IMR-90 (cell line): ENCODE measurements at regions not wholly inside any gene's neighbourhood (a gene's known extent, or its start where the extent isn't known, plus 50 kb on each side); places are given as distances from the start of the nearest gene placed in this dataset.

ENCODE experiments used
- ATAC-seq: fragments of 200-7000 bp; cut with Tn5 transposase; 2 replicates; pipeline ENCODE4 v1.9.1; 2020; ENCODE audit warnings: low read depth, mild to moderate bottlenecking, moderate library complexity
- BruUV-seq: library from RNA; stranded (reverse); fragments of 400-500 nt; replicated peaks from 2 replicates; lab custom pipeline; 2021; lab: Mats Ljungman, UMichigan
- CTCF ChIA-PET: fragments of 300-600 bp; formaldehyde crosslinking; extraction: SDS; loops from one replicate; lab custom pipeline; 2021; ENCODE audit warnings: antibody characterized with exemption; lab: Yijun Ruan, JAX
- POLR2A ChIA-PET: fragments of 300-600 bp; sonication (Branson Sonifier 250); formaldehyde crosslinking; loops from one replicate; lab custom pipeline; 2022; ENCODE audit warnings: antibody characterized with exemption; ENCODE audit not compliant: unreplicated experiment; lab: Charles Lee
- DNase-seq: peaks from one replicate; pipeline ENCODE4 v3.0.0; 2013
- H2AFZ ChIP-seq: replicated peaks from 2 replicates; pipeline ENCODE3; 2013; ENCODE audit warnings: low read length, mild to moderate bottlenecking; ENCODE audit not compliant: poor library complexity
- H2AK5ac ChIP-seq: 2 replicates; pipeline ENCODE4 v1.6.1; 2013; ENCODE audit warnings: low read depth, low read length, inconsistent platforms
- H2AK9ac ChIP-seq: replicated peaks from 2 replicates; pipeline ENCODE3; 2013; ENCODE audit warnings: mild to moderate bottlenecking, low read depth, low read length, moderate library complexity; ENCODE audit not compliant: poor library complexity
- H2BK120ac ChIP-seq: 2 replicates; pipeline ENCODE4 v1.6.1; 2013; ENCODE audit warnings: low read depth, low read length, inconsistent platforms
- H2BK15ac ChIP-seq: 3 replicates; pipeline ENCODE4 v1.6.1; 2013; ENCODE audit warnings: low read depth, low read length, inconsistent platforms
- H2BK20ac ChIP-seq: 2 replicates; pipeline ENCODE4 v1.6.1; 2013; ENCODE audit warnings: low read depth, mild to moderate bottlenecking, inconsistent platforms, low read length, moderate library complexity
- H2BK5ac ChIP-seq: 2 replicates; pipeline ENCODE4 v1.6.1; 2013; ENCODE audit warnings: mild to moderate bottlenecking, low read depth, low read length, inconsistent platforms; ENCODE audit not compliant: poor library complexity, severe bottlenecking
- H3K14ac ChIP-seq: replicated peaks from 2 replicates; pipeline ENCODE4 v1.6.1; 2013; ENCODE audit warnings: low read depth, low read length, inconsistent platforms
- H3K18ac ChIP-seq: 2 replicates; pipeline ENCODE4 v1.6.1; 2013; ENCODE audit warnings: low read depth, low read length, control low read depth
- H3K23ac ChIP-seq: 2 replicates; pipeline ENCODE4 v1.6.1; 2013; ENCODE audit warnings: low read depth, low read length, inconsistent platforms
- H3K27ac ChIP-seq: 2 replicates; pipeline ENCODE4 v1.5.1; 2013; ENCODE audit warnings: mild to moderate bottlenecking, control low read depth, low read length; ENCODE audit not compliant: insufficient read depth
- H3K27me3 ChIP-seq: 2 replicates; pipeline ENCODE4 v1.6.1; 2013; ENCODE audit warnings: low read length; ENCODE audit not compliant: control insufficient read depth, insufficient read depth
- H3K36me3 ChIP-seq: 2 replicates; pipeline ENCODE4 v1.6.1; 2013; ENCODE audit warnings: low read length, mixed read lengths; ENCODE audit not compliant: control insufficient read depth, insufficient read depth
- H3K4ac ChIP-seq: 2 replicates; pipeline ENCODE4 v1.6.1; 2013; ENCODE audit warnings: low read depth, low read length, inconsistent platforms
- H3K4me1 ChIP-seq: 2 replicates; pipeline ENCODE4 v1.6.1; 2013; ENCODE audit warnings: low read length, mixed read lengths; ENCODE audit not compliant: control insufficient read depth, insufficient read depth
- H3K4me2 ChIP-seq: 2 replicates; pipeline ENCODE4 v1.6.1; 2013; ENCODE audit warnings: low read depth, mild to moderate bottlenecking, control low read depth, low read length, moderate library complexity
- H3K4me3 ChIP-seq: 2 replicates; pipeline ENCODE4 v1.5.1; 2013; ENCODE audit warnings: low read depth, mild to moderate bottlenecking, control low read depth, low read length, moderate library complexity; ENCODE audit not compliant: insufficient read depth
- H3K56ac ChIP-seq: 2 replicates; pipeline ENCODE4 v1.6.1; 2013; ENCODE audit warnings: low read length, inconsistent platforms; ENCODE audit not compliant: insufficient read depth; ENCODE audit errors: extremely low read depth
- H3K79me1 ChIP-seq, 2 experiments: 2 replicates each; pipeline ENCODE4 v1.6.1; 2013; ENCODE audit warnings: low read length in 2 of 2, inconsistent platforms in 1 of 2, low read depth in 1 of 2
- H3K9ac ChIP-seq: 2 replicates; pipeline ENCODE4 v1.6.1; 2013; ENCODE audit warnings: low read depth, low read length, control low read depth
- H3K9me1 ChIP-seq: 2 replicates; pipeline ENCODE4 v1.6.1; 2013; ENCODE audit warnings: low read length, inconsistent platforms; ENCODE audit not compliant: insufficient read depth
- H3K9me3 ChIP-seq: 2 replicates; pipeline ENCODE4 v1.6.1; 2013; ENCODE audit warnings: low read length; ENCODE audit not compliant: control insufficient read depth, insufficient read depth
- H4K20me1 ChIP-seq: 2 replicates; pipeline ENCODE4 v1.6.1; 2013; ENCODE audit warnings: low read length, inconsistent platforms; ENCODE audit not compliant: insufficient read depth
- H4K5ac ChIP-seq: 2 replicates; pipeline ENCODE4 v1.6.1; 2013; ENCODE audit warnings: mild to moderate bottlenecking, low read depth, low read length, control low read depth
- H4K8ac ChIP-seq, 2 experiments: 2 replicates each; pipeline ENCODE4 v1.6.1; 2013; ENCODE audit warnings: low read depth in 2 of 2, low read length in 2 of 2, control low read depth in 1 of 2, inconsistent platforms in 1 of 2
- H4K91ac ChIP-seq: 2 replicates; pipeline ENCODE4 v1.6.1; 2013; ENCODE audit warnings: low read depth, low read length, inconsistent platforms; ENCODE audit not compliant: insufficient read depth
- CHD1 ChIP-seq: IDR thresholded peaks from 2 replicates; pipeline ENCODE4 v1.6.1; 2012; ENCODE audit warnings: low read depth, low read length, improper control_type of control experiment
- RFX5 ChIP-seq: IDR thresholded peaks from 2 replicates; pipeline ENCODE4 v1.8.0; 2012; ENCODE audit warnings: low read depth, mild to moderate bottlenecking, low read length, moderate library complexity
- WGBS, 2 experiments: methylation state at CpG; one replicate each; pipeline versions ENCODE4 v1.1.5 to v1.1.7; 2013; ENCODE audit warnings: missing lambda C conversion rate in 2 of 2; ENCODE audit not compliant: insufficient read length in 1 of 2; ENCODE audit errors: extremely low coverage in 2 of 2; 5-methylcytosine and 5-hydroxymethylcytosine counted together
- dilution Hi-C: fragments of 300-500 bp; cut with HindIII; formaldehyde crosslinking; loops from one replicate; pipeline ENCODE4 v1.14.3; 2018; ENCODE audit warnings: low sequenced_read_pairs; ENCODE audit not compliant: unreplicated experiment
- in situ Hi-C: fragments of 300-500 bp; cut with MboI; formaldehyde crosslinking; loops from 3 replicates; pipeline ENCODE4 v1.14.3; 2019; ENCODE audit warnings: low sequenced_read_pairs, inconsistent platforms, mixed read lengths
- intact Hi-C: fragments of 100-400 bp; cut with micrococcal nuclease; formaldehyde crosslinking; loops from 2 replicates; pipeline ENCODE4 v1.10.0; 2022

DNA sequence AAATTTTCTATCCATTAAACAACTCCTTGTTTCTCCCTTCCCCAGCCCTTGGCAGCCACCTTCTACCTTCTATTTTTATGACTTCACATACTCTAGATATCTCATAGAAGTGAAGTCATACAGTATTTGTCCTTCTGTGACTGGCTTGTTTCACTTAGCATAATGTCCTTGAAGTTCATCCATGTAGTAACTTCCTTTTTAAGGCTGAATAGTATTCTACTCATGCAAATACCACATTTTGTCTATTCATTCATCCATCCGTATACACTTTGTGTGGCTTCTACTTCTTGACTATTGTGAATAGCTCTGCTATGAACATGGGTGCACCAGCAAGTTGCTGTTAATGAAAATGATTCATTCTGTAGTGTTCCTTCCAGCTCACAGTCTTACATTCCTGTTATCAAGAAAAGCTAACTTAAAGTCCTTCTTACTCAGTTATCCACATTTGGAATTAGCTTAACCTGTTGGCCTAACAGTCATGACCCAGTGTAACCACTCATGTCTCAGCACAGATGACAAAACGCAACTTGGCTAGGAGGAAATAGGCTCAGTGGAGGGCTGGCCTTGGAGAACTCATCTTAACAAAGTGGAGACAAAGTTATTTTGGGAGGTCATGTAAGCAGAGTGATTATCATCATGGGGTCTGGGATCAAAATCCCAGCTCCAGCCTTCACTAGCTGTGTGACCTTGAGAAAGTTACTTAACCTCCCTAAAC lies 129.7 kb upstream of the MAP3K1 start:
- in situ Hi-C loops = no loop called here
- WGBS, 2 experiments = no CpG with 5 or more reads among the region's 2 CpGs

More for the DNA sequence above, 129.7 kb upstream of the MAP3K1 start:
- Histone ChIP-seq H4K8ac (no peak overlapping the region), H2BK120ac (no peak overlapping the region), H3K4me1 (peaks cover 7% of the 10 kb centered on the region; the same call in 1 of the 2 replicates), H3K27me3 (no peaks in the 10 kb centered on the region), H2BK20ac (no peak overlapping the region), H3K56ac (no peak overlapping the region), H2BK5ac (no peak overlapping the region), H3K9me1 (peaks cover 6% of the 10 kb centered on the region), H2AFZ (no peak overlapping the region), H3K14ac (0 out of 2 replicates have a peak overlapping the region, but pooled peaks have one; percentile 27), H3K9ac (no peak overlapping the region), H3K4me3 (no peak overlapping the region), H2AK9ac (no peak overlapping the region), H4K91ac (no peak overlapping the region), H3K18ac (no peak overlapping the region), H4K20me1 (no peaks in the 10 kb centered on the region), H3K23ac (no peak overlapping the region), H3K4ac (no peak overlapping the region), H3K9me3 (no peaks in the 10 kb centered on the region), H3K27ac (no peak overlapping the region), H3K4me2 (no peak overlapping the region), H2AK5ac (peak overlapping the region; percentile 3; the same call in 1 of the 2 replicates), H4K5ac (no peak overlapping the region), H2BK15ac (no peak overlapping the region), H3K79me1 (no peaks in the 10 kb centered on the region), H3K36me3 (no peaks in the 10 kb centered on the region)
- no peak for TF ChIP-seq CHD1
- no peak for TF ChIP-seq RFX5
- no TSS peak for BruUV-seq
- ATAC-seq (peak; percentile 24; the same call in 1 of the 2 replicates), DNase-seq (peak; percentile 28)
- dilution Hi-C loops (no loop called here), intact Hi-C loops (no loop called here)
- CTCF ChIA-PET = no interaction called here
- POLR2A ChIA-PET = no interaction called here
